ENCODE measurements at regions not wholly inside any gene's neighbourhood (a gene's known extent, or its start where the extent isn't known, plus 50 kb on each side); places are given as distances from the start of the nearest gene placed in this dataset.

- H3K4me3 Mint-ChIP-seq (ENCODE audit: unreplicated experiment) = no peak overlapping the region
- H3K4me1 Mint-ChIP-seq (ENCODE audit: low read depth, unreplicated experiment) = no peaks in the 10 kb centered on the region
- H3K36me3 Mint-ChIP-seq (ENCODE audit: insufficient read depth, unreplicated experiment) = no peaks in the 10 kb centered on the region
- Histone ChIP-seq H3K4me3 (ENCODE audit: low read depth, low read length) (no peak overlapping the region), H3K9me3 (no peaks in the 10 kb centered on the region), H3K27me3 (replicated peaks; ENCODE audit: control insufficient read depth, insufficient read depth, low read length) (peaks cover 1% of the 10 kb centered on the region; the same call in 1 of the 2 replicates), H3K36me3 (ENCODE audit: control insufficient read depth, insufficient read depth, low read length) (no peaks in the 10 kb centered on the region), H3K4me1 (no peaks in the 10 kb centered on the region)
- intact Hi-C loops (cut with micrococcal nuclease; ENCODE audit: unreplicated experiment) = no loop called here
- CTCF ChIA-PET = no interaction called here
- no peak for TF ChIP-seq CTCF (IDR thresholded peaks at IDR 0.05; ENCODE audit: insufficient read depth in 1 of 2, low read depth in 1 of 2, low read length in 1 of 2, severe bottlenecking in 1 of 2, unreplicated experiment in 1 of 2)
- no peak for DNase-seq
- no TSS peak for BruUV-seq (replicated peaks)
- H3K27me3 Mint-ChIP-seq (ENCODE audit: insufficient read depth, unreplicated experiment) = peaks cover 40% of the 10 kb centered on the region
- H3K27ac Mint-ChIP-seq (ENCODE audit: unreplicated experiment) = no peak overlapping the region
- POLR2A ChIA-PET = no interaction called here
- H3K9me3 Mint-ChIP-seq (ENCODE audit: unreplicated experiment) = no peaks in the 10 kb centered on the region
These were observed 240.2 kb downstream of the ENGASE start for GRCh38 chr17:79314617-79315357.

GRCh38 chr17:79311373-79311772 is 236.7 kb downstream of the ENGASE start:
- H3K9me3 Mint-ChIP-seq (ENCODE audit: unreplicated experiment) = no peaks in the 10 kb centered on the region
- peaks cover 34% of the 10 kb centered on the region for H3K27me3 Mint-ChIP-seq (ENCODE audit: insufficient read depth, unreplicated experiment)
- no TSS peak for BruUV-seq (replicated peaks)
- Histone ChIP-seq H3K27me3 (replicated peaks; ENCODE audit: control insufficient read depth, insufficient read depth, low read length) (peaks cover 1% of the 10 kb centered on the region; the same call in 1 of the 2 replicates), H3K36me3 (ENCODE audit: control insufficient read depth, insufficient read depth, low read length) (no peaks in the 10 kb centered on the region), H3K4me3 (ENCODE audit: low read depth, low read length) (no peak overlapping the region), H3K4me1 (no peaks in the 10 kb centered on the region), H3K9me3 (no peaks in the 10 kb centered on the region)
- no peaks in the 10 kb centered on the region for H3K36me3 Mint-ChIP-seq (ENCODE audit: insufficient read depth, unreplicated experiment)
- CTCF ChIA-PET = no interaction called here
- intact Hi-C loops (cut with micrococcal nuclease; ENCODE audit: unreplicated experiment) = no loop called here
- H3K27ac Mint-ChIP-seq (ENCODE audit: unreplicated experiment) = no peak overlapping the region
- TF ChIP-seq CTCF (IDR thresholded peaks at IDR 0.05; ENCODE audit: insufficient read depth in 1 of 2, low read depth in 1 of 2, low read length in 1 of 2, severe bottlenecking in 1 of 2, unreplicated experiment in 1 of 2) = no peak
- POLR2A ChIA-PET = no interaction called here
- no peaks in the 10 kb centered on the region for H3K4me1 Mint-ChIP-seq (ENCODE audit: low read depth, unreplicated experiment)
- no peak overlapping the region for H3K4me3 Mint-ChIP-seq (ENCODE audit: unreplicated experiment)
- no peak for DNase-seq

- Histone ChIP-seq H3K4me3 (ENCODE audit: low read depth, low read length) (no peak overlapping the region), H3K27me3 (replicated peaks; ENCODE audit: control insufficient read depth, insufficient read depth, low read length) (peaks cover 2% of the 10 kb centered on the region), H3K4me1 (no peaks in the 10 kb centered on the region), H3K36me3 (ENCODE audit: control insufficient read depth, insufficient read depth, low read length) (no peaks in the 10 kb centered on the region), H3K9me3 (no peaks in the 10 kb centered on the region)
- intact Hi-C loops (cut with micrococcal nuclease; ENCODE audit: unreplicated experiment) = no loop called here
- no peaks in the 10 kb centered on the region for H3K36me3 Mint-ChIP-seq (ENCODE audit: insufficient read depth, unreplicated experiment)
- H3K27ac Mint-ChIP-seq (ENCODE audit: unreplicated experiment) = no peak overlapping the region
- H3K4me1 Mint-ChIP-seq (ENCODE audit: low read depth, unreplicated experiment) = no peaks in the 10 kb centered on the region
- TF ChIP-seq CTCF (IDR thresholded peaks at IDR 0.05; ENCODE audit: insufficient read depth in 1 of 2, low read depth in 1 of 2, low read length in 1 of 2, severe bottlenecking in 1 of 2, unreplicated experiment in 1 of 2) = no peak
- H3K27me3 Mint-ChIP-seq (ENCODE audit: insufficient read depth, unreplicated experiment) = peaks cover 22% of the 10 kb centered on the region
- POLR2A ChIA-PET = no interaction called here
- H3K9me3 Mint-ChIP-seq (ENCODE audit: unreplicated experiment) = no peaks in the 10 kb centered on the region
- H3K4me3 Mint-ChIP-seq (ENCODE audit: unreplicated experiment) = no peak overlapping the region
- no TSS peak for BruUV-seq (replicated peaks)
- CTCF ChIA-PET = no interaction called here
- DNase-seq = no peak
These were observed 232.0 kb downstream of the ENGASE start for GRCh38 chr17:79306424-79307318.

Measured in Caco-2 (cell line).